HuH-7 (cell line): ENCODE measurements at regions not wholly inside any gene's neighbourhood (a gene's known extent, or its start where the extent isn't known, plus 50 kb on each side); places are given as distances from the start of the nearest gene placed in this dataset.

Experiments used
- DNase-seq: peaks from one replicate; pipeline ENCODE4 v3.0.0; 2011; ENCODE audit warnings: low spot score

- DNase-seq = no peak
Observed at GRCh38 chr4:35423104-35423503, 821.2 kb downstream of the ARAP2 start.

- no peak for DNase-seq
Observed at GRCh38 chr4:35447474-35447873, 796.8 kb downstream of the ARAP2 start.

- no peak for DNase-seq
Observed at GRCh38 chr4:35459045-35459444, 785.3 kb downstream of the ARAP2 start.

- DNase-seq = no peak
Observed at GRCh38 chr4:35461931-35462659, 782.2 kb downstream of the ARAP2 start.

GRCh38 chr4:35463251-35463952 lies 780.9 kb downstream of the ARAP2 start:
- no peak for DNase-seq

- no peak for DNase-seq
Observed at GRCh38 chr4:35464964-35465528, 779.3 kb downstream of the ARAP2 start.

- DNase-seq = no peak
Observed at GRCh38 chr4:35491093-35491492, 753.2 kb downstream of the ARAP2 start.

- DNase-seq = no peak
Observed at GRCh38 chr4:35493977-35494376, 750.3 kb downstream of the ARAP2 start.

- no peak for DNase-seq
Observed at GRCh38 chr4:35494955-35495354, 749.4 kb downstream of the ARAP2 start.

GRCh38 chr4:35500812-35501211 lies 743.5 kb downstream of the ARAP2 start:
- no peak for DNase-seq

- no peak for DNase-seq
Observed at GRCh38 chr4:35503435-35503834, 740.9 kb downstream of the ARAP2 start.

- DNase-seq = no peak
Observed at GRCh38 chr4:35506161-35506560, 738.2 kb downstream of the ARAP2 start.

GRCh38 chr4:35511851-35512250 lies 732.5 kb downstream of the ARAP2 start:
- DNase-seq = no peak

GRCh38 chr4:35516102-35516501 lies 728.2 kb downstream of the ARAP2 start:
- no peak for DNase-seq

- DNase-seq = no peak
Observed at GRCh38 chr4:35520059-35520458, 724.3 kb downstream of the ARAP2 start.

GRCh38 chr4:35521682-35522081 lies 722.6 kb downstream of the ARAP2 start:
- no peak for DNase-seq

GRCh38 chr4:35525192-35525978 lies 718.9 kb downstream of the ARAP2 start:
- no peak for DNase-seq

- DNase-seq = no peak
Observed at GRCh38 chr4:35526456-35526855, 717.9 kb downstream of the ARAP2 start.

GRCh38 chr4:35534962-35535361 lies 709.4 kb downstream of the ARAP2 start:
- DNase-seq = no peak

- DNase-seq = no peak
Observed at GRCh38 chr4:35538807-35539206, 705.5 kb downstream of the ARAP2 start.

- no peak for DNase-seq
Observed at GRCh38 chr4:35539404-35540055, 704.8 kb downstream of the ARAP2 start.
